Esophagus muscularis mucosa (tissue), 4 donors: ENCODE measurements at regions not wholly inside any gene's neighbourhood (a gene's known extent, or its start where the extent isn't known, plus 50 kb on each side); places are given as distances from the start of the nearest gene placed in this dataset.

Experiments
- DNase-seq: peaks from one replicate; pipeline ENCODE4 v3.0.0-alpha.2; 2017; ENCODE audit errors: extremely low spot score
- H3K27ac ChIP-seq, 4 donors: fragments of 200-600 bp; sonication (generic); replicated peaks in 1 of 4; 1 replicate in 3 of 4; 2 replicates in 1 of 4; pipeline ENCODE4 v1.5.1; 2016 to 2019; ENCODE audit warnings: mild to moderate bottlenecking in 1 of 4
- H3K27me3 ChIP-seq, 4 donors: fragments of 200-600 bp; sonication (generic); one replicate each; pipeline versions ENCODE4 v1.5.1 to v1.6.0; 2016 to 2019
- H3K36me3 ChIP-seq, 4 donors: fragments of 200-600 bp; sonication (generic); one replicate each; pipeline ENCODE4 v1.5.1; 2016 to 2019
- H3K4me1 ChIP-seq, 4 donors: fragments of 200-600 bp; sonication (generic); one replicate each; pipeline ENCODE4 v1.5.1; 2016 to 2019
- H3K4me3 ChIP-seq, 4 donors: fragments of 200-600 bp; sonication (generic); 1 replicate in 2 of 4; 2 replicates in 2 of 4; pipeline ENCODE4 v1.5.1; 2016 to 2019; ENCODE audit warnings: mild to moderate bottlenecking in 4 of 4, moderate library complexity in 1 of 4
- H3K9me3 ChIP-seq, 4 donors: fragments of 200-600 bp; sonication (generic); 1 replicate in 3 of 4; 2 replicates in 1 of 4; pipeline ENCODE4 v1.5.1; 2016 to 2019
- CTCF ChIP-seq, 3 experiments: fragments of 200-600 bp in 2 of 3; fragments of 450-650 bp in 1 of 3; sonication (generic) in 2 of 3; IDR thresholded peaks; one replicate each; pipeline ENCODE4 v1.5.1; 2017 to 2019; ENCODE audit warnings: antibody characterized with exemption in 3 of 3, mild to moderate bottlenecking in 2 of 3, moderate library complexity in 1 of 3
- EP300 ChIP-seq: sonication (generic); formaldehyde crosslinking; IDR thresholded peaks from one replicate; pipeline ENCODE4 v1.6.1; 2017; ENCODE audit warnings: antibody characterized with exemption
- POLR2A ChIP-seq: fragments of 450-650 bp; IDR thresholded peaks from one replicate; pipeline ENCODE4 v1.6.1; 2017; ENCODE audit warnings: antibody characterized with exemption, moderate library complexity, mild to moderate bottlenecking, low read depth
- POLR2AphosphoS5 ChIP-seq, 2 donors: sonication (generic); formaldehyde crosslinking; IDR thresholded peaks; one replicate each; pipeline ENCODE4 v1.6.1; 2017; ENCODE audit warnings: antibody characterized with exemption in 2 of 2
- WGBS: methylation state at CpG from one replicate; pipeline ENCODE4 v1.1.5; 2018; 5-methylcytosine and 5-hydroxymethylcytosine counted together
- intact Hi-C: fragments of 100-400 bp; cut with DNase I; formaldehyde crosslinking; loops from one replicate; pipeline ENCODE4 v1.15.1; 2023

GRCh38 chr1:5744911-5745799, 247.1 kb downstream of the NPHP4 start:
- Histone ChIP-seq H3K9me3 (no peaks in the 10 kb centered on the region), H3K4me1 (peaks cover 0 to 16% (median 3%) of the 10 kb centered on the region in 4 donors), H3K27me3 (peaks cover 0 to 87% (median 4%) of the 10 kb centered on the region in 4 donors), H3K4me3 (no peak overlapping the region), H3K36me3 (no peaks in the 10 kb centered on the region), H3K27ac (no peak overlapping the region)
- WGBS = 66% methylated on average over 23 of the region's 26 CpGs
- no peak for TF ChIP-seq POLR2A
- TF ChIP-seq EP300 = no peak
- no peak for TF ChIP-seq CTCF (IDR thresholded peaks at IDR 0.05)
- TF ChIP-seq POLR2AphosphoS5 (IDR thresholded peaks at IDR 0.05) = no peak
- DNase-seq = no peak
- intact Hi-C loops = loop anchor here (5.0 kb wide), 1 partner anchor 233 kb away; no protein-coding TSS in a partner anchor

GRCh38 chr1:5744341-5744740, 247.9 kb downstream of the NPHP4 start:
- H3K4me3 ChIP-seq = no peak overlapping the region
- no peak for DNase-seq
- no peak overlapping the region for H3K27ac ChIP-seq
- intact Hi-C loops = no loop called here
- no peaks in the 10 kb centered on the region for H3K9me3 ChIP-seq
- TF ChIP-seq EP300 (no peak), CTCF (IDR thresholded peaks at IDR 0.05) (no peak), POLR2AphosphoS5 (IDR thresholded peaks at IDR 0.05) (no peak), POLR2A (no peak)
- H3K4me1 ChIP-seq = peaks cover 0 to 16% (median 3%) of the 10 kb centered on the region in 4 donors
- 79% methylated on average over 6 of the region's 6 CpGs for WGBS
- H3K36me3 ChIP-seq = no peaks in the 10 kb centered on the region
- peaks cover 0 to 80% (median 4%) of the 10 kb centered on the region in 4 donors for H3K27me3 ChIP-seq

- Histone ChIP-seq H3K9me3 (no peaks in the 10 kb centered on the region), H3K27ac (no peak overlapping the region), H3K27me3 (peaks cover 0 to 76% (median 4%) of the 10 kb centered on the region in 4 donors), H3K36me3 (no peaks in the 10 kb centered on the region), H3K4me1 (peaks cover 0 to 16% (median 3%) of the 10 kb centered on the region in 4 donors), H3K4me3 (no peak overlapping the region)
- intact Hi-C loops = no loop called here
- no peak for DNase-seq
- 89% methylated on average over 6 of the region's 13 CpGs for WGBS
- TF ChIP-seq CTCF (IDR thresholded peaks at IDR 0.05) (no peak), POLR2A (no peak)
These were observed 248.7 kb downstream of the NPHP4 start for GRCh38 chr1:5743435-5744095.

- H3K27ac ChIP-seq = no peak overlapping the region
- intact Hi-C loops = no loop called here
- WGBS = 86% methylated on average over 6 of the region's 14 CpGs
- H3K27me3 ChIP-seq = peaks cover 0 to 69% (median 4%) of the 10 kb centered on the region in 4 donors
- no peak for TF ChIP-seq EP300
- no peak for TF ChIP-seq POLR2A
- no peak for TF ChIP-seq POLR2AphosphoS5 (IDR thresholded peaks at IDR 0.05)
- no peak for TF ChIP-seq CTCF (IDR thresholded peaks at IDR 0.05)
- no peak overlapping the region for H3K4me3 ChIP-seq
- no peaks in the 10 kb centered on the region for H3K36me3 ChIP-seq
- H3K4me1 ChIP-seq = peaks cover 0 to 16% (median 3%) of the 10 kb centered on the region in 4 donors
- no peaks in the 10 kb centered on the region for H3K9me3 ChIP-seq
- no peak for DNase-seq
These were observed 249.4 kb downstream of the NPHP4 start for GRCh38 chr1:5742801-5743200.
